Natural killer cell (primary cell): ENCODE measurements at regions not wholly inside any gene's neighbourhood (a gene's known extent, or its start where the extent isn't known, plus 50 kb on each side); places are given as distances from the start of the nearest gene placed in this dataset.
A peak's percentile ranks its signal among the peaks of the same experiment; 100 is the strongest.

Experiments used
- ATAC-seq, 3 donors: fragments of 150-1000 bp in 2 of 3; fragments of 200-7000 bp in 1 of 3; cut with Tn5 transposase; 1 replicate in 1 of 3; 2 replicates in 2 of 3; pipeline ENCODE4 v1.10.0; 2021; ENCODE audit warnings: mild to moderate bottlenecking in 2 of 3, moderate library complexity in 2 of 3
- DNase-seq, 2 donors: peaks; one replicate each; pipeline versions ENCODE4 v3.0.0 to v3.0.0-alpha.2; 2013 to 2021; ENCODE audit warnings: mixed read lengths in 1 of 2
- H3K27ac ChIP-seq: one replicate; pipeline ENCODE4 v1.5.1; 2013; ENCODE audit warnings: mild to moderate bottlenecking, low read length
- H3K27me3 ChIP-seq: one replicate; pipeline ENCODE4 v1.6.1; 2013; ENCODE audit warnings: low read length; ENCODE audit not compliant: control insufficient read depth, insufficient read depth
- H3K36me3 ChIP-seq: one replicate; pipeline ENCODE4 v1.6.1; 2013; ENCODE audit warnings: low read length; ENCODE audit not compliant: control insufficient read depth, insufficient read depth
- H3K4me1 ChIP-seq: one replicate; pipeline ENCODE4 v1.6.1; 2013; ENCODE audit warnings: low read length; ENCODE audit not compliant: control insufficient read depth, insufficient read depth
- H3K4me3 ChIP-seq: one replicate; pipeline ENCODE4 v1.5.1; 2013; ENCODE audit warnings: low read length
- H3K9me3 ChIP-seq: one replicate; pipeline ENCODE4 v1.6.1; 2013; ENCODE audit warnings: low read length; ENCODE audit not compliant: control insufficient read depth, insufficient read depth
- H3K27ac Mint-ChIP-seq, 2 donors: one replicate each; pipeline ENCODE4 v1.8.0; 2022; ENCODE audit warnings: mild to moderate bottlenecking in 2 of 2, mixed read lengths in 2 of 2, moderate library complexity in 1 of 2
- H3K27me3 Mint-ChIP-seq, 2 donors: one replicate each; pipeline ENCODE4 v1.8.0; 2022; ENCODE audit warnings: low read depth in 2 of 2, mixed read lengths in 2 of 2
- H3K36me3 Mint-ChIP-seq: one replicate; pipeline ENCODE4 v1.8.0; 2022; ENCODE audit warnings: mixed read lengths
- H3K4me1 Mint-ChIP-seq, 2 donors: one replicate each; pipeline ENCODE4 v1.8.0; 2022; ENCODE audit warnings: mixed read lengths in 2 of 2
- H3K4me3 Mint-ChIP-seq: one replicate; pipeline ENCODE4 v1.8.0; 2022; ENCODE audit warnings: mild to moderate bottlenecking, moderate library complexity, mixed read lengths
- H3K9me3 Mint-ChIP-seq, 2 donors: one replicate each; pipeline ENCODE4 v1.8.0; 2022; ENCODE audit warnings: mixed read lengths in 2 of 2
- CTCF ChIP-seq: fragments of 200-600 bp; IDR thresholded peaks from one replicate; pipeline ENCODE4 v1.8.0; 2022; ENCODE audit warnings: antibody characterized with exemption
- WGBS: methylation state at CpG from one replicate; pipeline ENCODE4 v1.1.7; 2013; ENCODE audit warnings: missing lambda C conversion rate; ENCODE audit not compliant: insufficient coverage; 5-methylcytosine and 5-hydroxymethylcytosine counted together
- intact Hi-C: fragments of 100-400 bp; cut with micrococcal nuclease; formaldehyde crosslinking; loops from one replicate; pipeline ENCODE4 v1.14.2; 2022

GRCh38 chr6:53734473-53735299 is 60.1 kb upstream of the LRRC1 start:
- H3K9me3 Mint-ChIP-seq, result no peaks in the 10 kb centered on the region
- Histone ChIP-seq H3K27me3 (peaks cover 3% of the 10 kb centered on the region), H3K27ac (no peak overlapping the region), H3K9me3 (no peaks in the 10 kb centered on the region), H3K4me3 (no peak overlapping the region), H3K4me1 (peaks cover 9% of the 10 kb centered on the region), H3K36me3 (no peaks in the 10 kb centered on the region)
- DNase-seq (peak in 1 of 2 donors; percentile 35), ATAC-seq (peak in 2 of 3 donors; percentile 60 to 71)
- H3K27me3 Mint-ChIP-seq, result peaks cover 3 to 16% of the 10 kb centered on the region in 2 donors
- no peak for TF ChIP-seq CTCF
- H3K27ac Mint-ChIP-seq, result no peak overlapping the region
- H3K36me3 Mint-ChIP-seq, result no peaks in the 10 kb centered on the region
- 60% methylated on average over 13 of the region's 13 CpGs for WGBS
- H3K4me1 Mint-ChIP-seq, result peaks cover 15 to 36% of the 10 kb centered on the region in 2 donors
- intact Hi-C loops, result no loop called here
- H3K4me3 Mint-ChIP-seq, result peak overlapping the region; percentile 73

- no peak overlapping the region for H3K27ac Mint-ChIP-seq
- H3K4me1 Mint-ChIP-seq, result peaks cover 19 to 42% of the 10 kb centered on the region in 2 donors
- DNase-seq (no peak), ATAC-seq (no peak)
- intact Hi-C loops, result no loop called here
- no peaks in the 10 kb centered on the region for H3K36me3 ChIP-seq
- 77% methylated on average over 4 of the region's 5 CpGs for WGBS
- TF ChIP-seq CTCF, result no peak
- no peaks in the 10 kb centered on the region for H3K36me3 Mint-ChIP-seq
- H3K27me3 ChIP-seq, result no peaks in the 10 kb centered on the region
- no peak overlapping the region for H3K4me3 ChIP-seq
- peaks cover 13% of the 10 kb centered on the region for H3K4me1 ChIP-seq
- no peaks in the 10 kb centered on the region for H3K9me3 Mint-ChIP-seq
- H3K27ac ChIP-seq, result no peak overlapping the region
- H3K4me3 Mint-ChIP-seq, result no peak overlapping the region
- peaks cover 0 to 24% of the 10 kb centered on the region in 2 donors for H3K27me3 Mint-ChIP-seq
- no peaks in the 10 kb centered on the region for H3K9me3 ChIP-seq
Measured at GRCh38 chr6:53731866-53732636, 62.8 kb upstream of the LRRC1 start.

- TF ChIP-seq CTCF, result no peak
- H3K9me3 ChIP-seq, result no peaks in the 10 kb centered on the region
- H3K27ac ChIP-seq, result no peak overlapping the region
- no peak for DNase-seq
- H3K4me1 ChIP-seq, result peaks cover 10% of the 10 kb centered on the region
- H3K4me3 ChIP-seq, result no peak overlapping the region
- no peaks in the 10 kb centered on the region for H3K36me3 ChIP-seq
- Mint-ChIP-seq H3K4me3 (no peak overlapping the region), H3K27ac (no peak overlapping the region), H3K9me3 (no peaks in the 10 kb centered on the region), H3K4me1 (peaks cover 19 to 41% of the 10 kb centered on the region in 2 donors), H3K36me3 (no peaks in the 10 kb centered on the region), H3K27me3 (peaks cover 5 to 29% of the 10 kb centered on the region in 2 donors)
- ATAC-seq, result no peak
- H3K27me3 ChIP-seq, result no peaks in the 10 kb centered on the region
- intact Hi-C loops, result no loop called here
Measured at GRCh38 chr6:53730767-53731166, 64.0 kb upstream of the LRRC1 start.
